ENCODE measurements at regions not wholly inside any gene's neighbourhood (a gene's known extent, or its start where the extent isn't known, plus 50 kb on each side); places are given as distances from the start of the nearest gene placed in this dataset.
A peak's percentile ranks its signal among the peaks of the same experiment; 100 is the strongest.

- DNase-seq (ENCODE audit: low spot score): no peak
- TF ChIP-seq CTCF (IDR thresholded peaks at IDR 0.05): no peak
- ATAC-seq (ENCODE audit: low FRiP score): no peak
Measured at GRCh38 chr15:63434576-63435186, 53.0 kb upstream of the CA12 start.

- DNase-seq (ENCODE audit: low spot score): no peak
- no peak for ATAC-seq (ENCODE audit: low FRiP score)
- TF ChIP-seq CTCF (IDR thresholded peaks at IDR 0.05): no peak
Measured at GRCh38 chr15:63435204-63435820, 53.7 kb upstream of the CA12 start.

- DNase-seq (ENCODE audit: low spot score) (no peak), ATAC-seq (ENCODE audit: low FRiP score) (peak; percentile 24)
- TF ChIP-seq CTCF (IDR thresholded peaks at IDR 0.05): no peak
Measured at GRCh38 chr15:63436341-63436740, 54.7 kb upstream of the CA12 start.

GRCh38 chr15:63436872-63437375 lies 55.3 kb upstream of the CA12 start:
- no peak for TF ChIP-seq CTCF (IDR thresholded peaks at IDR 0.05)
- peak; percentile 62 for DNase-seq (ENCODE audit: low spot score)
- ATAC-seq (ENCODE audit: low FRiP score): peak; percentile 62

GRCh38 chr15:63439536-63440264 lies 58.1 kb upstream of the CA12 start:
- DNase-seq (ENCODE audit: low spot score): no peak
- ATAC-seq (ENCODE audit: low FRiP score): no peak
- no peak for TF ChIP-seq CTCF (IDR thresholded peaks at IDR 0.05)

GRCh38 chr15:63440265-63440648 lies 58.6 kb upstream of the CA12 start:
- ATAC-seq (ENCODE audit: low FRiP score) (no peak), DNase-seq (ENCODE audit: low spot score) (no peak)
- no peak for TF ChIP-seq CTCF (IDR thresholded peaks at IDR 0.05)

All from omental fat pad (tissue), 3 donors.